ENCODE measurements at regions not wholly inside any gene's neighbourhood (a gene's known extent, or its start where the extent isn't known, plus 50 kb on each side); places are given as distances from the start of the nearest gene placed in this dataset.

- Histone ChIP-seq H4K20me1 (replicated peaks in 1 of 2; ENCODE audit: control insufficient read depth in 1 of 2, insufficient read depth in 2 of 2, low read length in 2 of 2) (no peaks in the 10 kb centered on the region), H3K27me3 (replicated peaks in 1 of 4; ENCODE audit: control insufficient read depth in 3 of 4, extremely low read depth in 1 of 4, insufficient read depth in 3 of 4, low read length in 3 of 4) (no peaks in the 10 kb centered on the region), H3K27ac (ENCODE audit: low read depth, low read length) (no peak overlapping the region), H3K79me1 (ENCODE audit: low read depth, low read length) (no peaks in the 10 kb centered on the region), H3K9ac (replicated peaks in 1 of 4; ENCODE audit: extremely low read depth in 1 of 4, low read depth in 3 of 4, low read length in 3 of 4) (no peak overlapping the region), H2BK120ac (replicated peaks; ENCODE audit: low read depth, low read length) (no peak overlapping the region), H3K36me3 (ENCODE audit: control insufficient read depth in 2 of 4, insufficient read depth in 4 of 4, low read length in 3 of 4) (no peaks in the 10 kb centered on the region), H4K8ac (ENCODE audit: extremely low read depth, insufficient read depth, low read length) (no peak overlapping the region), H3K4me1 (replicated peaks in 1 of 4; ENCODE audit: control insufficient read depth in 3 of 4, insufficient read depth in 4 of 4, low read length in 3 of 4) (peaks cover 3 to 18% (median 11%) of the 10 kb centered on the region in 4 experiments), H3K56ac (replicated peaks; ENCODE audit: insufficient read length, low read depth, low read length) (no peak overlapping the region), H3K18ac (ENCODE audit: extremely low read depth, low read length) (no peak overlapping the region), H3K9me3 (ENCODE audit: insufficient read depth in 2 of 2, low read depth in 1 of 2, low read length in 1 of 2) (no peaks in the 10 kb centered on the region), H2BK12ac (ENCODE audit: low read depth, low read length) (no peak overlapping the region), H2AK5ac (ENCODE audit: low read depth, low read length) (no peak overlapping the region), H2BK5ac (ENCODE audit: low read depth, low read length) (no peak overlapping the region), H3K23ac (ENCODE audit: insufficient read length) (no peak overlapping the region), H4K5ac (ENCODE audit: insufficient read length, low read depth, low read length) (no peak overlapping the region), H3K4me3 (ENCODE audit: extremely low read depth in 1 of 4, insufficient read depth in 2 of 4, low read depth in 3 of 4, low read length in 4 of 4) (no peak overlapping the region), H2BK20ac (ENCODE audit: low read length) (no peak overlapping the region), H3K79me2 (ENCODE audit: control insufficient read depth in 1 of 2, insufficient read depth in 2 of 2, low read length in 2 of 2) (0 out of 4 replicates have a peak, but pooled peaks cover 0 to 5% of the 10 kb centered on the region in 2 experiments), H2AFZ (ENCODE audit: low read length) (no peak overlapping the region), H3K23me2 (ENCODE audit: low read depth, low read length) (no peaks in the 10 kb centered on the region), H3K14ac (ENCODE audit: insufficient read length) (no peak overlapping the region), H3K4me2 (ENCODE audit: insufficient read depth in 1 of 2, low read depth in 2 of 2, low read length in 2 of 2) (no peak overlapping the region), H4K91ac (replicated peaks; ENCODE audit: insufficient read length, low read length) (no peak overlapping the region), H2BK15ac (ENCODE audit: low read length) (no peak overlapping the region), H3K4ac (replicated peaks; ENCODE audit: insufficient read length, low read depth, low read length) (no peak overlapping the region)
- CTCF ChIA-PET (ENCODE audit: partially characterized antibody), result interaction anchor here (1.1 kb wide), 1 partner anchor 10 kb away, joined by 4 read pairs; no protein-coding TSS in a partner anchor
- WGBS, 2 experiments (ENCODE audit: extremely low coverage in 1 of 2, insufficient coverage in 1 of 2, insufficient read length in 1 of 2, insufficient replicate concordance in 2 of 2, low coverage in 1 of 2, low lambda C conversion rate in 2 of 2, missing lambda C conversion rate in 1 of 2), result 91% methylated on average over 2 of the region's 2 CpGs; no CpG with 5 or more reads in 1 of the 2 experiments
- no peak for DNase-seq (ENCODE audit: low read depth in 1 of 2, low spot score in 2 of 2)
- POLR2A ChIA-PET (ENCODE audit: partially characterized antibody), result no interaction called here
- FAIRE-seq, result no peak
- no peak for TF ChIP-seq RAD21 (IDR thresholded peaks at IDR 0.05 in 1 of 2, conservative IDR thresholded peaks at IDR 0.05 in 1 of 2; ENCODE audit: low read depth in 2 of 2, low read length in 2 of 2)
- no peak for TF ChIP-seq EZH2 (IDR thresholded peaks at IDR 0.05; ENCODE audit: low read depth, low read length, severe bottlenecking)
- TF ChIP-seq RBBP5 (IDR thresholded peaks at IDR 0.05; ENCODE audit: borderline replicate concordance, low read depth, low read length), result no peak
- TF ChIP-seq MAFK (IDR thresholded peaks at IDR 0.05; ENCODE audit: low read depth, low read length), result no peak
- no peak for TF ChIP-seq SRF (IDR thresholded peaks at IDR 0.05; ENCODE audit: low read depth, low read length)
- no peak for TF ChIP-seq BRCA1 (IDR thresholded peaks at IDR 0.05; ENCODE audit: low read depth, low read length)
- no peak for TF ChIP-seq TEAD4 (IDR thresholded peaks at IDR 0.05; ENCODE audit: low read depth, low read length)
- no peak for TF ChIP-seq CREB1 (IDR thresholded peaks at IDR 0.05)
- TF ChIP-seq ATF3 (IDR thresholded peaks at IDR 0.05; ENCODE audit: insufficient read depth, low read depth, low read length), result no peak
- TF ChIP-seq EP300 (IDR thresholded peaks at IDR 0.05; ENCODE audit: borderline replicate concordance in 1 of 2, low read depth in 2 of 2, low read length in 2 of 2), result no peak
- TF ChIP-seq BACH1 (IDR thresholded peaks at IDR 0.05; ENCODE audit: low read length), result no peak
- TF ChIP-seq GTF2F1 (IDR thresholded peaks at IDR 0.05; ENCODE audit: borderline replicate concordance, low read depth, low read length), result no peak
- no peak for TF ChIP-seq BCL11A (IDR thresholded peaks at IDR 0.05; ENCODE audit: low read depth in 2 of 2, low read length in 2 of 2)
- no peak for TF ChIP-seq JUND (IDR thresholded peaks at IDR 0.05; ENCODE audit: low read length)
- TF ChIP-seq TCF12 (IDR thresholded peaks at IDR 0.05; ENCODE audit: low read depth, low read length), result no peak
Observed at GRCh38 chr11:92443199-92443598, 218.6 kb downstream of the FAT3 start.
